IMR-90 (cell line): ENCODE measurements at regions not wholly inside any gene's neighbourhood (a gene's known extent, or its start where the extent isn't known, plus 50 kb on each side); places are given as distances from the start of the nearest gene placed in this dataset.

Experiments used
- ATAC-seq: fragments of 200-7000 bp; cut with Tn5 transposase; 2 replicates; pipeline ENCODE4 v1.9.1; 2020; ENCODE audit warnings: low read depth, mild to moderate bottlenecking, moderate library complexity
- BruUV-seq: library from RNA; stranded (reverse); fragments of 400-500 nt; replicated peaks from 2 replicates; lab custom pipeline; 2021; lab: Mats Ljungman, UMichigan
- CTCF ChIA-PET: fragments of 300-600 bp; formaldehyde crosslinking; extraction: SDS; loops from one replicate; lab custom pipeline; 2021; ENCODE audit warnings: antibody characterized with exemption; lab: Yijun Ruan, JAX
- POLR2A ChIA-PET: fragments of 300-600 bp; sonication (Branson Sonifier 250); formaldehyde crosslinking; loops from one replicate; lab custom pipeline; 2022; ENCODE audit warnings: antibody characterized with exemption; ENCODE audit not compliant: unreplicated experiment; lab: Charles Lee
- DNase-seq: peaks from one replicate; pipeline ENCODE4 v3.0.0; 2013
- H2AFZ ChIP-seq: replicated peaks from 2 replicates; pipeline ENCODE3; 2013; ENCODE audit warnings: low read length, mild to moderate bottlenecking; ENCODE audit not compliant: poor library complexity
- H2AK5ac ChIP-seq: 2 replicates; pipeline ENCODE4 v1.6.1; 2013; ENCODE audit warnings: low read depth, low read length, inconsistent platforms
- H2AK9ac ChIP-seq: replicated peaks from 2 replicates; pipeline ENCODE3; 2013; ENCODE audit warnings: mild to moderate bottlenecking, low read depth, low read length, moderate library complexity; ENCODE audit not compliant: poor library complexity
- H2BK120ac ChIP-seq: 2 replicates; pipeline ENCODE4 v1.6.1; 2013; ENCODE audit warnings: low read depth, low read length, inconsistent platforms
- H2BK15ac ChIP-seq: 3 replicates; pipeline ENCODE4 v1.6.1; 2013; ENCODE audit warnings: low read depth, low read length, inconsistent platforms
- H2BK20ac ChIP-seq: 2 replicates; pipeline ENCODE4 v1.6.1; 2013; ENCODE audit warnings: low read depth, mild to moderate bottlenecking, inconsistent platforms, low read length, moderate library complexity
- H2BK5ac ChIP-seq: 2 replicates; pipeline ENCODE4 v1.6.1; 2013; ENCODE audit warnings: mild to moderate bottlenecking, low read depth, low read length, inconsistent platforms; ENCODE audit not compliant: poor library complexity, severe bottlenecking
- H3K14ac ChIP-seq: replicated peaks from 2 replicates; pipeline ENCODE4 v1.6.1; 2013; ENCODE audit warnings: low read depth, low read length, inconsistent platforms
- H3K18ac ChIP-seq: 2 replicates; pipeline ENCODE4 v1.6.1; 2013; ENCODE audit warnings: low read depth, low read length, control low read depth
- H3K23ac ChIP-seq: 2 replicates; pipeline ENCODE4 v1.6.1; 2013; ENCODE audit warnings: low read depth, low read length, inconsistent platforms
- H3K27ac ChIP-seq: 2 replicates; pipeline ENCODE4 v1.5.1; 2013; ENCODE audit warnings: mild to moderate bottlenecking, control low read depth, low read length; ENCODE audit not compliant: insufficient read depth
- H3K27me3 ChIP-seq: 2 replicates; pipeline ENCODE4 v1.6.1; 2013; ENCODE audit warnings: low read length; ENCODE audit not compliant: control insufficient read depth, insufficient read depth
- H3K36me3 ChIP-seq: 2 replicates; pipeline ENCODE4 v1.6.1; 2013; ENCODE audit warnings: low read length, mixed read lengths; ENCODE audit not compliant: control insufficient read depth, insufficient read depth
- H3K4ac ChIP-seq: 2 replicates; pipeline ENCODE4 v1.6.1; 2013; ENCODE audit warnings: low read depth, low read length, inconsistent platforms
- H3K4me1 ChIP-seq: 2 replicates; pipeline ENCODE4 v1.6.1; 2013; ENCODE audit warnings: low read length, mixed read lengths; ENCODE audit not compliant: control insufficient read depth, insufficient read depth
- H3K4me2 ChIP-seq: 2 replicates; pipeline ENCODE4 v1.6.1; 2013; ENCODE audit warnings: low read depth, mild to moderate bottlenecking, control low read depth, low read length, moderate library complexity
- H3K4me3 ChIP-seq: 2 replicates; pipeline ENCODE4 v1.5.1; 2013; ENCODE audit warnings: low read depth, mild to moderate bottlenecking, control low read depth, low read length, moderate library complexity; ENCODE audit not compliant: insufficient read depth
- H3K56ac ChIP-seq: 2 replicates; pipeline ENCODE4 v1.6.1; 2013; ENCODE audit warnings: low read length, inconsistent platforms; ENCODE audit not compliant: insufficient read depth; ENCODE audit errors: extremely low read depth
- H3K79me1 ChIP-seq, 2 experiments: 2 replicates each; pipeline ENCODE4 v1.6.1; 2013; ENCODE audit warnings: low read length in 2 of 2, inconsistent platforms in 1 of 2, low read depth in 1 of 2
- H3K9ac ChIP-seq: 2 replicates; pipeline ENCODE4 v1.6.1; 2013; ENCODE audit warnings: low read depth, low read length, control low read depth
- H3K9me1 ChIP-seq: 2 replicates; pipeline ENCODE4 v1.6.1; 2013; ENCODE audit warnings: low read length, inconsistent platforms; ENCODE audit not compliant: insufficient read depth
- H3K9me3 ChIP-seq: 2 replicates; pipeline ENCODE4 v1.6.1; 2013; ENCODE audit warnings: low read length; ENCODE audit not compliant: control insufficient read depth, insufficient read depth
- H4K20me1 ChIP-seq: 2 replicates; pipeline ENCODE4 v1.6.1; 2013; ENCODE audit warnings: low read length, inconsistent platforms; ENCODE audit not compliant: insufficient read depth
- H4K5ac ChIP-seq: 2 replicates; pipeline ENCODE4 v1.6.1; 2013; ENCODE audit warnings: mild to moderate bottlenecking, low read depth, low read length, control low read depth
- H4K8ac ChIP-seq, 2 experiments: 2 replicates each; pipeline ENCODE4 v1.6.1; 2013; ENCODE audit warnings: low read depth in 2 of 2, low read length in 2 of 2, control low read depth in 1 of 2, inconsistent platforms in 1 of 2
- H4K91ac ChIP-seq: 2 replicates; pipeline ENCODE4 v1.6.1; 2013; ENCODE audit warnings: low read depth, low read length, inconsistent platforms; ENCODE audit not compliant: insufficient read depth
- FOS ChIP-seq: fragments of 150-350 bp; IDR thresholded peaks from 2 replicates; pipeline ENCODE4 v1.6.1; 2016; ENCODE audit warnings: low read depth, low read length
- SMC3 ChIP-seq: fragments of 150-350 bp; IDR thresholded peaks from 2 replicates; pipeline ENCODE4 v1.6.1; 2016; ENCODE audit warnings: low read depth, mild to moderate bottlenecking, antibody characterized with exemption, low read length, moderate library complexity
- WGBS, 2 experiments: methylation state at CpG; one replicate each; pipeline versions ENCODE4 v1.1.5 to v1.1.7; 2013; ENCODE audit warnings: missing lambda C conversion rate in 2 of 2; ENCODE audit not compliant: insufficient read length in 1 of 2; ENCODE audit errors: extremely low coverage in 2 of 2; 5-methylcytosine and 5-hydroxymethylcytosine counted together
- dilution Hi-C: fragments of 300-500 bp; cut with HindIII; formaldehyde crosslinking; loops from one replicate; pipeline ENCODE4 v1.14.3; 2018; ENCODE audit warnings: low sequenced_read_pairs; ENCODE audit not compliant: unreplicated experiment
- in situ Hi-C: fragments of 300-500 bp; cut with MboI; formaldehyde crosslinking; loops from 3 replicates; pipeline ENCODE4 v1.14.3; 2019; ENCODE audit warnings: low sequenced_read_pairs, inconsistent platforms, mixed read lengths
- intact Hi-C: fragments of 100-400 bp; cut with micrococcal nuclease; formaldehyde crosslinking; loops from 2 replicates; pipeline ENCODE4 v1.10.0; 2022

DNA sequence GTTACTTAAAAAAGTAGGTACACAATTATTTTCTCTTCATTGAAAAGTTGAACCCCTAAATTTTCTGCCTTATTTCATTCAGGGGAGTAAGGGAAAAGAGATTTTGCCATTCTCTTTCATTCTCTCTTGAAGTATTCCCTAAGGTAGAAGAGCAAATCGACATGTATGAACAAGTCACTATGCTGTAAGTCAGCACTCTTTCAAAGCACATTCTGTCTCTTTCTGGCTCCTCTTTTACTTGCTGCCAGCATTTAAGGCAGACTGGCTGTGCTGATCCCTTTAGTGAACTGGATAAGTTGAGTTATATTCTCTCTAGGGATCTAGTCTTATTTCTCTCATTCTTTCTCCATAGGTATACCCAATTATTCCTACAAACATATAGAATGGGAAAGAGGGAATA is 222.3 kb upstream of the ZWINT start:
- H4K20me1 ChIP-seq = no peaks in the 10 kb centered on the region
- no peak overlapping the region for H4K5ac ChIP-seq
- no peak overlapping the region for H4K8ac ChIP-seq
- H4K91ac ChIP-seq = no peak overlapping the region
- no peak overlapping the region for H3K9ac ChIP-seq
- no peaks in the 10 kb centered on the region for H3K9me1 ChIP-seq
- H3K14ac ChIP-seq = no peak overlapping the region
- no peak overlapping the region for H2AK5ac ChIP-seq
- in situ Hi-C loops = no loop called here
- ATAC-seq = no peak
- H2BK5ac ChIP-seq = no peak overlapping the region
- intact Hi-C loops = no loop called here
- dilution Hi-C loops = no loop called here
- no CpG with 5 or more reads among the region's 1 CpG for WGBS, 2 experiments
- no peaks in the 10 kb centered on the region for H3K79me1 ChIP-seq
- no peak overlapping the region for H2BK120ac ChIP-seq
- no peak overlapping the region for H3K27ac ChIP-seq
- H3K18ac ChIP-seq = no peak overlapping the region
- no peaks in the 10 kb centered on the region for H3K27me3 ChIP-seq
- no peak overlapping the region for H2BK20ac ChIP-seq
- no peaks in the 10 kb centered on the region for H3K36me3 ChIP-seq
- no peaks in the 10 kb centered on the region for H3K4me1 ChIP-seq
- H2BK15ac ChIP-seq = no peak overlapping the region
- peaks cover 8% of the 10 kb centered on the region; the same call in 1 of the 2 replicates for H3K9me3 ChIP-seq
- H2AK9ac ChIP-seq = no peak overlapping the region
- no peak overlapping the region for H3K23ac ChIP-seq
- CTCF ChIA-PET = no interaction called here
- TF ChIP-seq FOS = no peak
- no peak for TF ChIP-seq SMC3
- no peak overlapping the region for H3K56ac ChIP-seq
- no peak for DNase-seq
- H3K4me3 ChIP-seq = no peak overlapping the region
- BruUV-seq = no TSS peak
- no peak overlapping the region for H3K4me2 ChIP-seq
- POLR2A ChIA-PET = no interaction called here
- no peak overlapping the region for H2AFZ ChIP-seq
- no peak overlapping the region for H3K4ac ChIP-seq
